Fibroblast of lung (primary cell): ENCODE measurements at regions not wholly inside any gene's neighbourhood (a gene's known extent, or its start where the extent isn't known, plus 50 kb on each side); places are given as distances from the start of the nearest gene placed in this dataset.
"Not testable (repeated sequence)": the region's sequence is repeated elsewhere in the genome, so short reads cannot be mapped to it uniquely, and the experiment has no call there.

Experiments used
- DNase-seq, 2 donors: peaks; one replicate each; pipeline versions ENCODE4 v3.0.0 to v3.0.0-alpha.2; 2010; ENCODE audit warnings: low read depth in 2 of 2
- H2AFZ ChIP-seq: 2 replicates; pipeline ENCODE4 v1.5.1; 2012; ENCODE audit warnings: low read length, control low read depth, inconsistent platforms
- H3K27ac ChIP-seq: 2 replicates; pipeline ENCODE4 v1.5.1; 2011; ENCODE audit warnings: low read length, control low read depth; ENCODE audit not compliant: insufficient read depth
- H3K27me3 ChIP-seq: 2 replicates; pipeline ENCODE4 v1.5.1; 2011; ENCODE audit warnings: mild to moderate bottlenecking, low read length; ENCODE audit not compliant: control insufficient read depth, insufficient read depth
- H3K36me3 ChIP-seq: 2 replicates; pipeline ENCODE4 v1.5.1; 2011; ENCODE audit warnings: low read length; ENCODE audit not compliant: control insufficient read depth, insufficient read depth
- H3K4me1 ChIP-seq: 2 replicates; pipeline ENCODE4 v1.5.1; 2011; ENCODE audit warnings: low read length; ENCODE audit not compliant: control insufficient read depth, insufficient read depth; ENCODE audit errors: extremely low read depth
- H3K4me2 ChIP-seq: 2 replicates; pipeline ENCODE4 v1.5.1; 2011; ENCODE audit warnings: low read length, control low read depth; ENCODE audit not compliant: insufficient read depth; ENCODE audit errors: extremely low read depth
- H3K4me3 ChIP-seq, 4 experiments: fragments of 200-600 bp in 1 of 4; sonication (generic) in 1 of 4; replicated peaks in 1 of 4; 2 replicates each; pipeline ENCODE4 v1.5.1; 2011 to 2016; ENCODE audit warnings: low read length in 4 of 4, low read depth in 3 of 4, mild to moderate bottlenecking in 3 of 4, control low read depth in 2 of 4, inconsistent platforms in 1 of 4, mixed read lengths in 1 of 4; ENCODE audit not compliant: insufficient read depth in 1 of 4; ENCODE audit errors: control extremely low read depth in 1 of 4
- H3K79me2 ChIP-seq: 2 replicates; pipeline ENCODE4 v1.5.1; 2012; ENCODE audit warnings: mild to moderate bottlenecking, low read length, inconsistent platforms; ENCODE audit not compliant: control insufficient read depth, insufficient read depth
- H3K9ac ChIP-seq: 2 replicates; pipeline ENCODE4 v1.5.1; 2011; ENCODE audit warnings: mild to moderate bottlenecking, low read length, control low read depth; ENCODE audit not compliant: insufficient read depth
- H3K9me3 ChIP-seq: 2 replicates; pipeline ENCODE4 v1.5.1; 2012; ENCODE audit warnings: low read depth, low read length; ENCODE audit not compliant: control insufficient read depth, insufficient read depth
- H4K20me1 ChIP-seq: 2 replicates; pipeline ENCODE4 v1.5.1; 2011; ENCODE audit warnings: low read length; ENCODE audit not compliant: control insufficient read depth, insufficient read depth; ENCODE audit errors: extremely low read depth
- EZH2 ChIP-seq: IDR thresholded peaks from 2 replicates; pipeline ENCODE4 v1.5.1; 2012; ENCODE audit warnings: low read length, control low read depth, mild to moderate bottlenecking; ENCODE audit errors: missing control alignments
- TF ChIP-seq, protein P1 (sequence below), 2 donors: IDR thresholded peaks in 1 of 2; conservative IDR thresholded peaks in 1 of 2; 1 replicate in 1 of 2; 2 replicates in 1 of 2; pipeline ENCODE4 v1.5.1; 2011 to 2012; ENCODE audit warnings: low read length in 2 of 2, control low read depth in 1 of 2, inconsistent platforms in 1 of 2, low read depth in 1 of 2, mild to moderate bottlenecking in 1 of 2

- no peak overlapping the region for H2AFZ ChIP-seq
- H3K36me3 ChIP-seq: no peaks in the 10 kb centered on the region
- H3K4me3 ChIP-seq: no peak overlapping the region
- H4K20me1 ChIP-seq: no peaks in the 10 kb centered on the region
- TF ChIP-seq, protein P1, sequence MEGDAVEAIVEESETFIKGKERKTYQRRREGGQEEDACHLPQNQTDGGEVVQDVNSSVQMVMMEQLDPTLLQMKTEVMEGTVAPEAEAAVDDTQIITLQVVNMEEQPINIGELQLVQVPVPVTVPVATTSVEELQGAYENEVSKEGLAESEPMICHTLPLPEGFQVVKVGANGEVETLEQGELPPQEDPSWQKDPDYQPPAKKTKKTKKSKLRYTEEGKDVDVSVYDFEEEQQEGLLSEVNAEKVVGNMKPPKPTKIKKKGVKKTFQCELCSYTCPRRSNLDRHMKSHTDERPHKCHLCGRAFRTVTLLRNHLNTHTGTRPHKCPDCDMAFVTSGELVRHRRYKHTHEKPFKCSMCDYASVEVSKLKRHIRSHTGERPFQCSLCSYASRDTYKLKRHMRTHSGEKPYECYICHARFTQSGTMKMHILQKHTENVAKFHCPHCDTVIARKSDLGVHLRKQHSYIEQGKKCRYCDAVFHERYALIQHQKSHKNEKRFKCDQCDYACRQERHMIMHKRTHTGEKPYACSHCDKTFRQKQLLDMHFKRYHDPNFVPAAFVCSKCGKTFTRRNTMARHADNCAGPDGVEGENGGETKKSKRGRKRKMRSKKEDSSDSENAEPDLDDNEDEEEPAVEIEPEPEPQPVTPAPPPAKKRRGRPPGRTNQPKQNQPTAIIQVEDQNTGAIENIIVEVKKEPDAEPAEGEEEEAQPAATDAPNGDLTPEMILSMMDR (conservative IDR thresholded peaks at IDR 0.05 in 1 of 2, IDR thresholded peaks at IDR 0.05 in 1 of 2; ENCODE audit: low read depth in 1 of 2, low read length in 2 of 2): no peak
- no peak for TF ChIP-seq EZH2
- no peaks in the 10 kb centered on the region for H3K79me2 ChIP-seq
- no peaks in the 10 kb centered on the region for H3K9me3 ChIP-seq
- H3K9ac ChIP-seq: no peak overlapping the region
- no peak overlapping the region for H3K27ac ChIP-seq
- H3K4me2 ChIP-seq: no peak overlapping the region
- no peaks in the 10 kb centered on the region for H3K4me1 ChIP-seq
- H3K27me3 ChIP-seq: no peaks in the 10 kb centered on the region
- no peak for DNase-seq
Observed at GRCh38 chr15:61364871-61365270, 135.8 kb upstream of the RORA start.

- H3K27ac ChIP-seq, H3K4me1 ChIP-seq, H3K79me2 ChIP-seq, H3K36me3 ChIP-seq, H2AFZ ChIP-seq, H3K27me3 ChIP-seq, H3K9me3 ChIP-seq, H3K9ac ChIP-seq, DNase-seq, H4K20me1 ChIP-seq, H3K4me3 ChIP-seq, H3K4me2 ChIP-seq: not testable (repeated sequence)
Observed at GRCh38 chr15:61362912-61363311, 133.8 kb upstream of the RORA start.

GRCh38 chr15:61344293-61344692, 115.2 kb upstream of the RORA start:
- TF ChIP-seq EZH2: no peak
- TF ChIP-seq, protein P1 (conservative IDR thresholded peaks at IDR 0.05 in 1 of 2, IDR thresholded peaks at IDR 0.05 in 1 of 2; ENCODE audit: low read depth in 1 of 2, low read length in 2 of 2): no peak

More at GRCh38 chr15:61344293-61344692, 115.2 kb upstream of the RORA start:
- Histone ChIP-seq H3K27me3 (no peaks in the 10 kb centered on the region), H4K20me1 (no peaks in the 10 kb centered on the region), H3K27ac (no peak overlapping the region), H3K9ac (no peak overlapping the region), H3K79me2 (no peaks in the 10 kb centered on the region), H3K36me3 (no peaks in the 10 kb centered on the region), H3K4me1 (no peaks in the 10 kb centered on the region), H2AFZ (no peak overlapping the region), H3K4me3 (no peak overlapping the region), H3K4me2 (no peak overlapping the region), H3K9me3 (no peaks in the 10 kb centered on the region)
- DNase-seq: no peak
